Upper lobe of left lung (tissue), 6 donors: ENCODE measurements at regions not wholly inside any gene's neighbourhood (a gene's known extent, or its start where the extent isn't known, plus 50 kb on each side); places are given as distances from the start of the nearest gene placed in this dataset.

Experiments used
- ATAC-seq, 2 donors: fragments of 200-7000 bp; cut with Tn5 transposase; one replicate each; pipeline ENCODE4 v1.9.1; 2022; ENCODE audit warnings: mild to moderate bottlenecking in 2 of 2, moderate library complexity in 2 of 2; ENCODE audit not compliant: low FRiP score in 2 of 2
- DNase-seq, 2 donors: peaks; one replicate each; pipeline ENCODE4 v3.0.0-alpha.2; 2019 to 2020
- H3K27ac ChIP-seq, 4 donors: fragments of 200-600 bp; sonication (generic); one replicate each; pipeline ENCODE4 v1.5.1; 2016 to 2019
- H3K27me3 ChIP-seq, 4 donors: fragments of 200-600 bp; sonication (generic); one replicate each; pipeline ENCODE4 v1.5.1; 2017 to 2019
- H3K36me3 ChIP-seq, 4 donors: fragments of 200-600 bp; sonication (generic); one replicate each; pipeline ENCODE4 v1.5.1; 2016 to 2019
- H3K4me1 ChIP-seq, 4 donors: fragments of 200-600 bp; sonication (generic); one replicate each; pipeline ENCODE4 v1.5.1; 2018 to 2019
- H3K4me3 ChIP-seq, 4 donors: fragments of 200-600 bp; sonication (generic); one replicate each; pipeline ENCODE4 v1.5.1; 2017 to 2019; ENCODE audit warnings: mild to moderate bottlenecking in 2 of 4, moderate library complexity in 1 of 4
- H3K9me3 ChIP-seq, 4 donors: fragments of 200-600 bp; sonication (generic); one replicate each; pipeline ENCODE4 v1.5.1; 2018 to 2019
- CTCF ChIP-seq, 6 experiments: fragments of 450-650 bp in 4 of 6; fragments of 200-600 bp in 2 of 6; sonication (generic) in 2 of 6; IDR thresholded peaks; one replicate each; pipeline ENCODE4 v1.5.1; 2016 to 2019; ENCODE audit warnings: antibody characterized with exemption in 6 of 6
- EP300 ChIP-seq, 4 donors: sonication (generic); formaldehyde crosslinking; IDR thresholded peaks; one replicate each; pipeline ENCODE4 v1.5.1; 2017; ENCODE audit warnings: antibody characterized with exemption in 4 of 4, control low read depth in 2 of 4
- POLR2A ChIP-seq, 4 donors: fragments of 450-650 bp; IDR thresholded peaks; one replicate each; pipeline ENCODE4 v1.5.1; 2016 to 2017; ENCODE audit warnings: antibody characterized with exemption in 4 of 4, mild to moderate bottlenecking in 2 of 4
- POLR2AphosphoS5 ChIP-seq, 2 donors: sonication (generic); formaldehyde crosslinking; IDR thresholded peaks; one replicate each; pipeline ENCODE4 v1.5.1; 2017; ENCODE audit warnings: antibody characterized with exemption in 2 of 2
- WGBS, 2 donors: methylation state at CpG; one replicate each; pipeline ENCODE4 v1.1.5; 2017 to 2018; 5-methylcytosine and 5-hydroxymethylcytosine counted together
- donor health status: DM: no; HTN: no; CAD: no; lungs with moderate emphysema.
- donor health status: DM: no; HTN: yes; CAD: no; lungs with severe emphysema.

DNA sequence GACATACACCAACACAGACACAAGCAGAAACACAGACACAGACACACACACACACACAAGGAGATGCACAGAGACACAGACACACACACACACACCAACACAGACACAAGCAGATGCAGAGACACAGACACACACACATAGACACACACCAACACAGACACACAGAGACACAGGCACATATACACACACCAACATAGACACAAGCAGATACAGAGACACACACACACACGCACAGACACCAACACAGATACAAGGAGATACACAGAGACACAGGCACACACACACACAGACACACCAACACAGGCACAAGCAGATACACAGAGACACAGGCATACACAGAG lies 347.2 kb upstream of the KLF6 start:
- Histone ChIP-seq H3K36me3 (no peaks in the 10 kb centered on the region), H3K27ac (peak overlapping the region; percentile 38 to 73 (median 61)), H3K27me3 (no peaks in the 10 kb centered on the region), H3K9me3 (no peaks in the 10 kb centered on the region), H3K4me1 (peaks cover 20 to 32% (median 24%) of the 10 kb centered on the region in 4 donors), H3K4me3 (no peak overlapping the region)
- no peak for DNase-seq
- WGBS, 2 donors = 86 to 91% methylated on average over 1 of the region's 1 CpG
- no peak for ATAC-seq
- TF ChIP-seq CTCF (IDR thresholded peaks at IDR 0.05) = no peak
- no peak for TF ChIP-seq POLR2A (IDR thresholded peaks at IDR 0.05)
- no peak for TF ChIP-seq EP300 (IDR thresholded peaks at IDR 0.05)
- TF ChIP-seq POLR2AphosphoS5 (IDR thresholded peaks at IDR 0.05) = no peak

- 52 to 54% methylated on average over 5 of the region's 5 CpGs for WGBS, 2 donors
Observed at GRCh38 chr10:4131407-4132215, 346.6 kb upstream of the KLF6 start.

DNA sequence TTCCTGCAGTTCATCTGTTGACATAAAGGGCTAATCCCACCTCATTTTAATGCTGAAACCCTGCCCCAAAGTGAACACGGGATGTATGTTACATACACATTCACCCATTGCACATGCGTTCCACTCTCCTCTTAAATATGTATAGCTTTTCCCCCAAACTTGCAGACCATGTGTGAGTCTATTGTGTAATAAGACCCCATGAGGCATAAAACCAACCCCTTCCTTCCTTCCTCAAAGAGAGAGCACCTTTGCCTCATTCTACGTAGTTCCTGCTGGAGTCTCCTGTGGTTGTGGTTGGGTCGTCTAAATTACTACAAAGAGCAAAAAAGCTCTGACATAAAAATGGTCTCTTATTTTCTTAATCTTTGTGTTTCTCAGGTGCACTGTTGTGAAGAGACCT lies 345.7 kb upstream of the KLF6 start:
- H3K27me3 ChIP-seq = no peaks in the 10 kb centered on the region
- H3K4me1 ChIP-seq = peaks cover 20 to 33% (median 24%) of the 10 kb centered on the region in 4 donors
- peaks cover 0 to 6% (median 3%) of the 10 kb centered on the region in 4 donors for H3K9me3 ChIP-seq
- TF ChIP-seq EP300 (IDR thresholded peaks at IDR 0.05) (no peak), CTCF (IDR thresholded peaks at IDR 0.05) (no peak), POLR2A (IDR thresholded peaks at IDR 0.05) (no peak), POLR2AphosphoS5 (IDR thresholded peaks at IDR 0.05) (peak in 1 of 2 donors; percentile 10)
- peak in 1 of 2 donors; percentile 32 for DNase-seq
- H3K27ac ChIP-seq = peak overlapping the region; percentile 51 to 71 (median 67)
- ATAC-seq = peak; percentile 6 to 63
- 61 to 75% methylated on average over 4 of the region's 4 CpGs for WGBS, 2 donors
- no peaks in the 10 kb centered on the region for H3K36me3 ChIP-seq
- H3K4me3 ChIP-seq = no peak overlapping the region

More at GRCh38 chr10:4131407-4132215, 346.6 kb upstream of the KLF6 start:
- H3K4me3 ChIP-seq = no peak overlapping the region
- H3K27me3 ChIP-seq = no peaks in the 10 kb centered on the region
- peaks cover 20 to 33% (median 24%) of the 10 kb centered on the region in 4 donors for H3K4me1 ChIP-seq
- peak; percentile 69 to 87 for ATAC-seq
- H3K36me3 ChIP-seq = no peaks in the 10 kb centered on the region
- H3K27ac ChIP-seq = peak overlapping the region; percentile 70 to 73 (median 72)
- TF ChIP-seq POLR2AphosphoS5 (IDR thresholded peaks at IDR 0.05) (no peak), EP300 (IDR thresholded peaks at IDR 0.05) (no peak), CTCF (IDR thresholded peaks at IDR 0.05) (no peak), POLR2A (IDR thresholded peaks at IDR 0.05) (no peak)
- H3K9me3 ChIP-seq = peaks cover 0 to 2% (median 0%) of the 10 kb centered on the region in 4 donors
- no peak for DNase-seq

DNA sequence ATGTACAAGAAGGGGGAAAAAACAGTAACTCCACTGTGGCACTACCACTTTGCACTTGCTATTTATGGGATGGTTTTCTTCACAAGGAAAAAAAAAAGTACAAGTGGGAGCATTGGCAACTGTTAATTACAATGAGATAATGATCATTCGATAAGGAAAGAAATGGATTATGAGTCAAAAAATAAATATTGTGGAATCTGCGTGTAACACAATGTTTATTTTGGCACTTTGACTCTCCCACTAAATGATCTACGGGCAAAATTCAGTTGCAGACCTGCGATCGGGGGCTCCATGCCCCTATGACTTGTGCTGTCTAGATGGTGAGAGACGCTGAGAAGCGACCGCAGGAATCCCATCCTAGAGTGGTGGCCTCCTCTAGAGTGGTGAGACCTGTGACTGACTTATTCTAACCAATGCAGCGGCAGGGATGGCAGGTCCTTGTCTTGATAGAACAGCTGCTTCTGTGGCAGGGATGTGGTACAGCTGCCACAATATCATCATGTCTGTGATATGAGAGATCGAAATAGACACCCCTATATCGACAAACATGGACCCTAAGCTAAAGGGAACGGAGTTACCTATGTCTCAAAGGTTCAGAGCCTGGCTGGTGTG lies 345.0 kb upstream of the KLF6 start:
- H3K9me3 ChIP-seq = peaks cover 0 to 6% (median 3%) of the 10 kb centered on the region in 4 donors
- H3K27ac ChIP-seq = peak overlapping the region in 1 of 4 donors; percentile 64
- ATAC-seq (no peak), DNase-seq (no peak)
- 89 to 93% methylated on average over 12 of the region's 12 CpGs for WGBS, 2 donors
- TF ChIP-seq POLR2A (IDR thresholded peaks at IDR 0.05) (no peak), CTCF (IDR thresholded peaks at IDR 0.05) (no peak), EP300 (IDR thresholded peaks at IDR 0.05) (no peak), POLR2AphosphoS5 (IDR thresholded peaks at IDR 0.05) (no peak)
- H3K27me3 ChIP-seq = no peaks in the 10 kb centered on the region
- H3K4me1 ChIP-seq = peaks cover 20 to 33% (median 24%) of the 10 kb centered on the region in 4 donors
- no peak overlapping the region for H3K4me3 ChIP-seq
- H3K36me3 ChIP-seq = no peaks in the 10 kb centered on the region
